ENCODE measurements at regions not wholly inside any gene's neighbourhood (a gene's known extent, or its start where the extent isn't known, plus 50 kb on each side); places are given as distances from the start of the nearest gene placed in this dataset.

DNA sequence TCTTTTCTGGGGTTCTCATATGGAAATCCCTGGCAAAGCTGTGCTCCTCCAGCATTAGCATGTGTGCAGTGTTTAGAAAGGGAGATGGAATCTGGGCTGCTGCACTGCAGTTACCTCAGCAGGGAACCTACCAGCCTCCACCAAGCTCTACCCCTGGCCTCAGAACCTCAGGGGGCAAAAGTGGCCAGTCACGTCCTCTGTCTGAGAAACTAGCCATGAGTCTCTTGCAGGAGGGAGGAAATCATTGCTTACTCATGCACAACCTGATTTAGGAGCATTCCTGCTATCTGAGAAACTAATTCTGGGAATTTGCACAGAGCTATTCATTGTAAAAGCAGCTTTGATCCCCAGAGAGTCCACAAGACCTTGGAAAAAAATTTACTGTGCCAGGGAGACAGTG is 80.6 kb upstream of the IPO9 start:
- H2AFZ ChIP-seq (ENCODE audit: control insufficient read depth, low read depth, low read length): no peak overlapping the region
- ChIA-PET RAD21 (ENCODE audit: unreplicated experiment) (interaction anchor here (1.1 kb wide), 1 partner anchor 37 kb away, joined by 3 read pairs; no protein-coding TSS in a partner anchor), SMC1A (ENCODE audit: uncharacterized antibody, unreplicated experiment) (interaction anchor here (0.9 kb wide), 1 partner anchor 43 kb away, joined by 3 read pairs; no protein-coding TSS in a partner anchor), CTCF (interaction anchor here (1.3 kb wide), 1 partner anchor 218 kb away, joined by 3 read pairs; no protein-coding TSS in a partner anchor), POLR2A (no interaction called here)
- 0% methylated on average over 1 of the region's 1 CpG for whole genome bisulfite sequencing (ENCODE audit: insufficient coverage, insufficient replicate concordance, low lambda C conversion rate, missing lambda C conversion rate)
- no peak for ATAC-seq
- intact Hi-C loops (cut with micrococcal nuclease; ENCODE audit: unreplicated experiment) (no loop called here), in situ Hi-C loops (cut with MboI) (no loop called here)
- peaks cover 0 to 3% of the 10 kb centered on the region in 2 experiments; a peak in 2 of 4 replicates for H3K27me3 ChIP-seq (replicated peaks in 1 of 2; ENCODE audit: control insufficient read depth in 2 of 2, insufficient read depth in 2 of 2, low read length in 1 of 2)
- H3K4me1 ChIP-seq (ENCODE audit: control insufficient read depth, insufficient read depth, low read length): no peaks in the 10 kb centered on the region
- H3K36me3 ChIP-seq (ENCODE audit: control insufficient read depth in 2 of 2, insufficient read depth in 2 of 2, low read length in 1 of 2): no peaks in the 10 kb centered on the region
- FAIRE-seq: no peak
- H3K9me3 ChIP-seq (replicated peaks; ENCODE audit: control insufficient read depth, insufficient read depth, low read length): no peaks in the 10 kb centered on the region
- H3K79me2 ChIP-seq (ENCODE audit: control insufficient read depth, insufficient read depth, low read length): no peaks in the 10 kb centered on the region
- H3K9ac ChIP-seq (ENCODE audit: control insufficient read depth, insufficient read depth, low read length): no peak overlapping the region
- no peak overlapping the region for H3K4me3 ChIP-seq
- no peak for DNase-seq (ENCODE audit: low read depth, low spot score)
- TF ChIP-seq CBX5 (IDR thresholded peaks at IDR 0.05; ENCODE audit: low read depth) (no peak), ZNF384 (IDR thresholded peaks at IDR 0.05; ENCODE audit: borderline replicate concordance, low read depth, low read length) (no peak), FOXK2 (IDR thresholded peaks at IDR 0.05) (no peak), RAD21 (IDR thresholded peaks at IDR 0.05; ENCODE audit: insufficient read depth, low read depth, low read length) (no peak), POLR2A (IDR thresholded peaks at IDR 0.05; ENCODE audit: low read depth, low read length) (no peak)
- no peak overlapping the region for H3K27ac ChIP-seq (ENCODE audit: control insufficient read depth, insufficient read depth)
- no peak overlapping the region for H3K4me2 ChIP-seq (ENCODE audit: control insufficient read depth, insufficient read depth)
- BruUV-seq (replicated peaks): no TSS peak
- H4K20me1 ChIP-seq (ENCODE audit: control insufficient read depth, insufficient read depth): no peaks in the 10 kb centered on the region

DNA sequence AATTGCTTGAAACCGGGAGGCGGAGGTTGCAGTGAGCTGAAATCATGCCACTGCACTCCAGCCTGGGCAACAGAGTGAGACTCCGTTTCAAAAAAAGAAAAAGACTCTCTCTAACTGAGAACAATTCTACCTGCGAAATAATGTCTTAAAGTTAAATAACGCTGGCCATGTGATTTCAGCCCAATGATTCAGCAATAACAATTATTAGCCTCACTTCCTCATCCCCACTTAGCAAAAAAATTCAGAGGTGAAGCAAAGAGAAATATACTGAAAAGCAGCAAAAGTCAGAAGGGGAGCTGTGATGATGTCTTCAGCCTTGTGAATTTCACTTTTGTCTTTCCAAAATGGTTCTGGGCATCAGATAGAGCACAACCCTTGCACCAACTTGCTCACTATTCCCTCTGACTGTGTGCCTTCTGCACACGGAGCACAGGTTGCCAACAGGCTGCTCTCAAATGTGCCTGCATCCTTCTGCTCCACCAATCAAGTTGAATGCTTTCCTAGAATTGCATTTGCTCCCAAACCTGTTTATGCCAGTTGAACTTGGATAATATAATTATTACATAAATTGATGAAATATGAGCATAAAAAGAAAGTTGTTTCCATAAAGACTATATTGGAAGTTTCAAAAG is 79.8 kb upstream of the IPO9 start:
- FAIRE-seq (no peak), ATAC-seq (no peak), DNase-seq (ENCODE audit: low read depth, low spot score) (no peak)
- Histone ChIP-seq H3K4me2 (ENCODE audit: control insufficient read depth, insufficient read depth) (no peak overlapping the region), H3K79me2 (ENCODE audit: control insufficient read depth, insufficient read depth, low read length) (no peaks in the 10 kb centered on the region), H4K20me1 (ENCODE audit: control insufficient read depth, insufficient read depth) (no peaks in the 10 kb centered on the region), H3K27ac (ENCODE audit: control insufficient read depth, insufficient read depth) (no peak overlapping the region), H2AFZ (ENCODE audit: control insufficient read depth, low read depth, low read length) (no peak overlapping the region), H3K9ac (ENCODE audit: control insufficient read depth, insufficient read depth, low read length) (no peak overlapping the region), H3K4me1 (ENCODE audit: control insufficient read depth, insufficient read depth, low read length) (no peaks in the 10 kb centered on the region), H3K36me3 (ENCODE audit: control insufficient read depth in 2 of 2, insufficient read depth in 2 of 2, low read length in 1 of 2) (no peaks in the 10 kb centered on the region), H3K9me3 (replicated peaks; ENCODE audit: control insufficient read depth, insufficient read depth, low read length) (no peaks in the 10 kb centered on the region), H3K4me3 (no peak overlapping the region), H3K27me3 (replicated peaks in 1 of 2; ENCODE audit: control insufficient read depth in 2 of 2, insufficient read depth in 2 of 2, low read length in 1 of 2) (peaks cover 0 to 3% of the 10 kb centered on the region in 2 experiments; a peak in 2 of 4 replicates)
- CTCF ChIA-PET: no interaction called here
- intact Hi-C loops (cut with micrococcal nuclease; ENCODE audit: unreplicated experiment): no loop called here
- RAD21 ChIA-PET (ENCODE audit: unreplicated experiment): interaction anchor here (1.1 kb wide), 1 partner anchor 36 kb away, joined by 3 read pairs; no protein-coding TSS in a partner anchor
- 41% methylated on average over 6 of the region's 6 CpGs for WGBS (ENCODE audit: insufficient coverage, insufficient replicate concordance, low lambda C conversion rate, missing lambda C conversion rate)
- BruUV-seq (replicated peaks): no TSS peak
- in situ Hi-C loops (cut with MboI): no loop called here
- TF ChIP-seq CHD1 (IDR thresholded peaks at IDR 0.05; ENCODE audit: low read depth, low read length): no peak
- no peak for TF ChIP-seq BMI1 (IDR thresholded peaks at IDR 0.05; ENCODE audit: borderline replicate concordance)
- TF ChIP-seq NRF1 (conservative IDR thresholded peaks at IDR 0.05; ENCODE audit: low read depth, low read length): no peak
- TF ChIP-seq, protein P1, sequence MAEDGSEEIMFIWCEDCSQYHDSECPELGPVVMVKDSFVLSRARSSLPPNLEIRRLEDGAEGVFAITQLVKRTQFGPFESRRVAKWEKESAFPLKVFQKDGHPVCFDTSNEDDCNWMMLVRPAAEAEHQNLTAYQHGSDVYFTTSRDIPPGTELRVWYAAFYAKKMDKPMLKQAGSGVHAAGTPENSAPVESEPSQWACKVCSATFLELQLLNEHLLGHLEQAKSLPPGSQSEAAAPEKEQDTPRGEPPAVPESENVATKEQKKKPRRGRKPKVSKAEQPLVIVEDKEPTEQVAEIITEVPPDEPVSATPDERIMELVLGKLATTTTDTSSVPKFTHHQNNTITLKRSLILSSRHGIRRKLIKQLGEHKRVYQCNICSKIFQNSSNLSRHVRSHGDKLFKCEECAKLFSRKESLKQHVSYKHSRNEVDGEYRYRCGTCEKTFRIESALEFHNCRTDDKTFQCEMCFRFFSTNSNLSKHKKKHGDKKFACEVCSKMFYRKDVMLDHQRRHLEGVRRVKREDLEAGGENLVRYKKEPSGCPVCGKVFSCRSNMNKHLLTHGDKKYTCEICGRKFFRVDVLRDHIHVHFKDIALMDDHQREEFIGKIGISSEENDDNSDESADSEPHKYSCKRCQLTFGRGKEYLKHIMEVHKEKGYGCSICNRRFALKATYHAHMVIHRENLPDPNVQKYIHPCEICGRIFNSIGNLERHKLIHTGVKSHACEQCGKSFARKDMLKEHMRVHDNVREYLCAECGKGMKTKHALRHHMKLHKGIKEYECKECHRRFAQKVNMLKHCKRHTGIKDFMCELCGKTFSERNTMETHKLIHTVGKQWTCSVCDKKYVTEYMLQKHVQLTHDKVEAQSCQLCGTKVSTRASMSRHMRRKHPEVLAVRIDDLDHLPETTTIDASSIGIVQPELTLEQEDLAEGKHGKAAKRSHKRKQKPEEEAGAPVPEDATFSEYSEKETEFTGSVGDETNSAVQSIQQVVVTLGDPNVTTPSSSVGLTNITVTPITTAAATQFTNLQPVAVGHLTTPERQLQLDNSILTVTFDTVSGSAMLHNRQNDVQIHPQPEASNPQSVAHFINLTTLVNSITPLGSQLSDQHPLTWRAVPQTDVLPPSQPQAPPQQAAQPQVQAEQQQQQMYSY (CRISPR knock-in tag; IDR thresholded peaks at IDR 0.05): no peak
- TF ChIP-seq NR2C2 (IDR thresholded peaks at IDR 0.05; ENCODE audit: borderline replicate concordance, control insufficient read depth, insufficient read length, low read depth): no peak
- SMC1A ChIA-PET (ENCODE audit: uncharacterized antibody, unreplicated experiment): no interaction called here
- POLR2A ChIA-PET: no interaction called here

All from GM12878 (cell line).